Stimulated activated CD4-positive, alpha-beta T cell treated with anti-CD3 and anti-CD28 coated beads, Interleukin-4, amount 100 ng/mL, for 1 hour (primary cell): ENCODE measurements at regions not wholly inside any gene's neighbourhood (a gene's known extent, or its start where the extent isn't known, plus 50 kb on each side); places are given as distances from the start of the nearest gene placed in this dataset.

Experiments used
- DNase-seq: peaks from one replicate; pipeline ENCODE4 v3.0.0-alpha.2; 2020

DNA sequence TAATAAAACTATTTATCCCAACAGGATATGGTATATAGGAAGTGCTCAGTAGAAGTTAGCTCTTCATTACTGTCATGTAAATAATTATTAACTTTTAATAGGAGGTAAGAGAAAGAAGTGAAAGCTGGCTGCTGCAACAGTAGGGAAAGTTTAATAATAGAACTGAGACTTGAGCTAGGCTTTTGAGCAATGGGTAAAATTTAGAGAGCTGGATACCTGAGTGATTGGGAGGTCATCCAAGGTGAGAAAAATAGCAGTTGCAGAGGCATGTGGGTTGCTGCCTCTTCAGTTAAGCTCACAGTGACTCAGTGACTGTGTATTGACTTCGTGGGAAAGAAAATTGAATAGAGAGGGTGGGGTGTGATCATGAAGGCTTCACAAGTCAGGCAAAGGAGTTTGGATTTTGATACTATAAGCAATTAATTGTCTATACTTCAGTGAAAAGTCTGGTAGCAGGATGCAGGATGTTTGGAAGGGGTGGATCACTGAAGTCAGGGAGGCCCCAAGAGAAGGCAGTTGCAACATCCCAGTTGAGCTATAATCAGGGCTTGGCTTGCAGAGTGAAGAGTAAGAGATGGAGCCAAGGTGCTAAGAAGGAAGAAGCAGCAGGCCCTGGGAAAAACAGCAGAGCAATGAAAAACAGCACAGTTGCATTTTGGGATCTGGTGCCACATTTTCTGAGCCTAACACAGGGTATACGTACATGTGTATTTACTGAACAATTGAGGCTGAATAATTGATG lies 172.0 kb upstream of the FRMD6 start:
- no peak for DNase-seq

DNA sequence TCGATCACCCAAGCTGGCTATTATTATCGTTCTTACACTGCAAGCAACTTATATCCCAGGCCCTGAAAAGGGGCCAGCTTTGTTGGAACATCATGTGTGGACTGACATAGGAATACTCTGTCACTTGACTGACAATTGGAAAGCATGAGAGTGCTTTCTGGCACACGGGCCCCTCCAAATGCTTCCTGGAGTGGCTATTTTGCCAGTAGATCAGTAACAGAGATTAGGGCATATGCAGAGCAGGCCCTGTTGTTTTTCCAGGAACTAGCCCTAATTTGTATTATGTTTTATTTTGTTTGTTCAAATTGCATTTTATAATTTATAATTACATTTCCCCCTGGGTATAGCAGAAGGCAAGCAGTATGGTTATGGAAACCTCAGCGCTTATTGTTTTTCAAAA lies 170.1 kb upstream of the FRMD6 start:
- no peak for DNase-seq

DNA sequence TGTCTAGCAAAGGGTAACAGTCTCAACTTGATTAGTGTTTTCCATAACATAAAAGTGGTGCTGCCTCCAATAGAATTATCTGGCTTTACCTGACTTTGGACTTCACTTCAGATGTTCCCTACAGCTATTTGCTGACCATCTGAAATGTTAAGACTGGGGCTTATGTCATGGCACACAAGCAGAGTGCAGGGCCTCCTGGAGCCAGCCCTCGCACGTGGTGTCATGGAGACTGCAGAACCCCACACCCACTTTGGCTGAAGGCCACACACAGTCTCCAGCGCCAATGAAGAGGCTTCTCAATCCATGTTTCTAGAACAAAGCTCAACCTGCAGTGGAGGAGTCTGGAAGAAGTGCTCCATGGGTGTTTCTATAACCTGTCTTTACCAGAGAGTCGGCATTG lies 169.6 kb upstream of the FRMD6 start:
- DNase-seq, result no peak

DNA sequence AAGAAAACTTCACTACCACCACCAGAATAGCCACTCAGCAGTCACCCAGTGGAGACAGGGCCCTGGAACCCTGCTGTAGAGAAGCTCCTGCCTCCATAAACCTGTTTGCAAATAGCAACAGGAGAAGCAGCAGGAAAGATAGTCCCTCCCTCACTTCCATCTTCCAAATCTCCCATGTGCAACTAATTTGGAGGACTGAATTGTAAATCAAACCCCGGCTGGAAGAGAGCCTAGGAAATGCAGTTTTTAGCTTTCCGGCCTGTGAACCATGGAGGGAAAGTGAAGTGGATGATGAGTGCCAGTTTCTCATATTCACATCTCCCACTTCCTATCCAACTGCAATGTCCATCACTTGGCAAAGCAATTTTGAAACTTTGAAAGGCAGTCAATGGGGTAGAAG lies 167.2 kb upstream of the FRMD6 start:
- no peak for DNase-seq

DNA sequence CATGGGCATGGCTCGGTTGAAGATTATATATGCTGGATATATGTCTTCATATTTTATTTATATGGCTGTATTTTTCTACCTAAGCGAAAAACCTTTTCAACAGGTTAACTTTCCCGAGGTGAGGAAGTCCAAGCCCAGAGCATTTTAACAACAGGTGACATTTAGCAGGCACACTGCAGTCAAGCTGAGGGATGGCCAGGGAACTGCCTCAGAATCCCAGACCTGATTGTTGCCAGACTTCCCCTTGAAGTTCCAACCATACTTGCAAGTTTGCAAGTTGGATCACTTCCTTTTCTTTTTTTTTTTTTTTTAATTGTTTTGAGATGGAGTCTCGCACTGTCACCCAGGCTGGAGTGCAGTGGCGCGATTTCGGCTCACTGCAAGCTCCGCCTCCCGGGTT lies 166.0 kb upstream of the FRMD6 start:
- DNase-seq, result no peak

DNA sequence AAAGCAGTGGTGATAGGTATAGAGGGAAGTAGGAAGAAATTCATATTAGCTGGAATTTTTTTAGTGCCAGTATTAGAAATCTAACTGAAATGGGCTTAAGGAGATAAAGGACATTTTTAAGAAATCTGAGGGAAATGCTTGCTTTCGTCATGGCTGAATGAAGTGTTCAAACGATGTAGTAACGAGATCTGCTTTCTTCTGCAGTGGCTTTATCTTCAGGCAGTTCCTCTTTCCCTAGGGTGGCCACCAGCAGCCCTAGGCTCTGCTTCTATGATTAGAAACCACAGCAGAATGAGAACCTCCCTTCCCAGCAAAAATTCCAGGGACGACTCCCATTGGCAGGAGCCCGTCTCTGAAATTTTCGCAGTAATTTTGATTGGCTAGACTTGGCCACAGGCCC lies 163.9 kb upstream of the FRMD6 start:
- DNase-seq, result no peak

DNA sequence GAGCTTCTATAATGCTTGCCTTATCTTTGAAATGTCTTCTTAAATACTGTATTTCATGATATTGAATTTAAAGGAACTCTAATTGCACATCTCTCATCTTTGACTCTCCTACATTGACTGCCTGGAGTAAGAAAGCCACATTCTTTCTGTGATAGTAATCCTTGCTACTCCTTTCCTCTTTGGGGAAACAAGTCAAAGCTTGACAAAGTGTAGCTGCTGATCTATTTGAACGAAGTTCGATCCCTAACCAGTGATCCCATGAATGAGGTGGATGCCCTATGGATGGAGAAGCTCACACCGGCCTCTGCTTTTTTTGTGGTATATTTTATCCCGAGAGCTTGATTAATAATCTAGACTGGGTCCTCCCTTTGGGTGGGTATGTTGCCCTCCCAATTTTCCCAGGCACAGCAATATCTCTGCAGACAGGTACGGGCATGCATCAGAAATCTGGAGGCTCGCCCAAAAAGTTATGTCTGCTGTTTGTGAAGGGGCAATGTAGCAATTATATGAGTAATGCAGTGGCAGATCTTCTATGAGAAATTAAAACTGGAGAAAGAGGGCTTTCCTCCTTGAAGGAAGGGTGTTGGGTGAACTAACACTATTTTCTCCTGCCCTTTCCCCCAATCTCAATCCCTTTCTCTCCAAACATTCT lies 163.0 kb upstream of the FRMD6 start:
- DNase-seq, result no peak

DNA sequence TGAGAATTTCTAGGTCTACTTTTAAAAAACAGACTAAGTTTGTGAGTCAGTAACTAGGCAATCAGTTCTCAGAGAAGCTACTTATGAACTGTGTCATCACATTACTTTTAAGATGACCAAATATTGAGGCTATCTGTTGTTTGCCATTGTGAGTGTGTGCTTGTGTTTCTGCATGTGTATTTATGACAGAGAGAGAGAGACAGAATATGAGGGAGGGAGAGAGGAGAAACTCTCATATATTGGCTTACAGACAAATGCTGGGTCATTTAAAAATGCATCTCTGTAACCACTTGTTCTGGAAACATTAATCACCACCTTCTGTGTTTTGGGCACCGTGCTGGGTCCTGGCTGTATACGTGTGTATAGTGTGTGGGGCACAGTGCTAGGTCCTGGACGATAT lies 161.5 kb upstream of the FRMD6 start:
- DNase-seq, result no peak

DNA sequence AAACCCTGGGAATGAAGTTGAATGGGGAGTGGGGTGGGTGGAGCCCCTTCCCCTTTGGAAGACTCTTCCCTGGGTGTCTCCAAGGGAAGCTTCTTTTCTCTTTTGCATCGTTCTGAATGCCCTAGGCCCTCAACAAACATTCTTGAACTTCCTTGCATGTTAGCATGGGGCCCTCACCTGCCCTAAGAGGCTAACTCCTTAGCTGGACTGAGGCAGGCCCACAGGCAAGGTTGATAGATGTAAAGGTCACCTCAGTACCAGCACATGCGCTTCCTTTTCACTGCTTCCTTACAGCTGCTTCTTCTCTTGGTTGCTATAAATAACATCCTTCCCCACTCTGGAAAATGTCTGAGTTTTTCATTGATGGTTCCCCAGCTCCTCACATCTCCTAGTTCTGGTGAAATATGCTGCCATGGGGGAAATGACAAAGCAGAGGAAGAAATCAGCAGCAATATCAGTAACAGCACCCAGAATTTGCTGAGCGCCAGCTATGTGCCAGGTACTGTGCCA lies 160.6 kb upstream of the FRMD6 start:
- no peak for DNase-seq

DNA sequence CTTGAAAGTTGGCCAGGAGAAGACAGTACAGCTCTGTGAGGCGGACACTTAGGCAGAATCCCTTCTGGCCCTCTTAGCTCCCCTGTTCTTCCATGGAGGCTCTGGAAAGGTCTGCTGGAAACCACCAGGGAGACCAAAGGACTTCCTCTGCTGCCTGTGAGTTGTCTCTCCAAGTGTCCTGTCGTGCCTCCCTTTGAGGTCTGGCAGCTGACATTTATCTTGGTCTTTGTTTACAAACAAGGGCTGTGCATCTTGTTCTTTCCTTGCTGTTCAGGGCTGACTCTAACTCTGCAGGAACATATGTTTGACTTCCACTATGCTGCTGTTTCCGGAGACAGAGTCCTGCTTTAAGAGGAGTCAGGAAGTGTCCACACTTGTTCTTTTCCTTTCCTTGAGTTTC lies 159.9 kb upstream of the FRMD6 start:
- DNase-seq, result no peak

DNA sequence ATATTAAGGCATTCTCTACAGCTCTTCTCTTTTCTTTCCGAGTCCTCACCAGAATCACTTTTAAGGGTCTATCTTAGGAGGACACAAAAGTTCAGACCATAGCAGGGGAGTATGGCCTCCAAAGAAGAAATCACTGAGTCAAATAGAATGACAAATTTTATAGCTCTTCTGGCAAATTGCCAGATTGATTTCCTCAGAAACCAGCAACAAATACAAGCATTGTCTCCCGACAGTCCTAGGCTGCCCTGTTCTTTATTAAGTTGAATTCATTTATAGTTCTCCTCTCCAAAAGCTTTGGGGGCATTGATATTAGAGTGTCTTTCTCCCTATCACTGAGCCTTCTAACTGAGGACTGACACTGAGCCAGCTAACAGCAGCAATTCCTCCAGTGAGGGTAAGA lies 156.4 kb upstream of the FRMD6 start:
- no peak for DNase-seq

DNA sequence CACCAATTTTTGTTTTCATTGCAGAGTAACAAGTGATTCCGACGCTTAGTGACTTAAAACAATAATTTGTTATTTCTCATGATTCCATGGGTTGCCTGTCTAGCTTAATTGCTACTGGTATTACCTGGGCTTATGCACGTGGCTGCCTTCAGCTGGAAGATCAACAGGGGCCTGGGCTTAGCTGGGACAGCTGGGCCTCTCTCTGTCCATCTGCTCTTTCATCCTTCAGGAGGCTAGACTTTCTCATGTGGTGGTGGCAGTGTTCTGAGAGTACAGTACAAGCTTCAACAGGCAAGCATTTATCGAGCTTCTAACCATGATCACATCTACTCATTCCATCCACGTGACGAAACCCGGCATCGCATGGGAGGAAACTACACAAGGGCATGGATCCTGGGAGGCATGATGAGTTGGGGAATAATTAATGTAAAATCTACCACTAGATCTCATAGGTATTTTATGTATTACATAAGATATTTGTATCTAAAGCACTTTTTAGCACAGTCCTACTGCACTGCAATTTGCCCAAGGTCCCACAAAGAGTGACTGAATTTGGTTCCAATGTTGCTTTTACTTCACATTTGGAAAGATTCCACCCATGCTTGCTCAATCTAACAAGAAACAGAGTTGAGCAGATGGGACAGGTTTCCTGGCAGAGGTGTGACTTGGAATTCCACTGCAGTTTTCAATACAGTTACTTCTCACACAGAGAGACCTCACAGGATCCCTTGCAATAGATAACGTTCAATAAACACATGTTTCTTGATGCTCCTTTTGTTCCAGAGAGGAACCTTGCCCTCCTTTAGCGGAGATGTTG lies 153.1 kb upstream of the FRMD6 start:
- no peak for DNase-seq

DNA sequence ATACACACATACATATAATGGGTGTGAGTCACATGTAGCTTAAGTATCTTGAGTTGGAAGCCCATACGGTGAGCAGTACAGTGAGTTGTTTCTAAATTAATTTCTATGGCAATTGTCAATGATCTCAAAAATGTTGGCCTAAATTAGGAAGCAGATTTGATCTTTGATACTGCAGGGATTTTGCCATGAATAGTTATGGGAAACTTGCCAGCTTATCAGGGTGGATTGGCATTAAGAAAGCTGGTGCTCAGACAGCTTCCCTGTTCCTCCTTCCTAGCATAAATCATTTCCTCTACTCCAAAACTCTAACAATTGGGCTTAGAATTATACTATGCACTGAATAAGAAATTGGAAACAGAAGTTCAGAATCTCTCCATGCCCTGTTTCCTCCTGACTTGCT lies 150.9 kb upstream of the FRMD6 start:
- no peak for DNase-seq

DNA sequence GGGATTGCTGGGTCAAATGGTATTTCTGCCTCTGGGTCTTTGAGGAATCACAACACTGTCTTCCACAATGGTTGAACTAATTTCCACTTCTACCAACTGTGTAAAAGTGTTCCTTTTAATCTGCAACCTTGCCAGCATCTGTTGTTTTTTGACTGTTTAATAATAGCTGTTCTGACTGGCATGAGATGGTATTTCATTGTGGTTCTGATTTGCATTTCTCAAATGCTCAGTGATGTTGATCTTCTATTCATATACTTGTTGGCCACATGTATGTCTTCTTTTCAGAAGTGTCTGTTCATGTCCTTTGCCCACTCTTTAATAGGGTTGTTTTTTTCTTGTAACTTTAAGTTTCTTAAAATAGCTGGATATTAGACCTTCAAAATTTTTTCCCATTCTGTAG lies 150.0 kb upstream of the FRMD6 start:
- DNase-seq, result no peak

DNA sequence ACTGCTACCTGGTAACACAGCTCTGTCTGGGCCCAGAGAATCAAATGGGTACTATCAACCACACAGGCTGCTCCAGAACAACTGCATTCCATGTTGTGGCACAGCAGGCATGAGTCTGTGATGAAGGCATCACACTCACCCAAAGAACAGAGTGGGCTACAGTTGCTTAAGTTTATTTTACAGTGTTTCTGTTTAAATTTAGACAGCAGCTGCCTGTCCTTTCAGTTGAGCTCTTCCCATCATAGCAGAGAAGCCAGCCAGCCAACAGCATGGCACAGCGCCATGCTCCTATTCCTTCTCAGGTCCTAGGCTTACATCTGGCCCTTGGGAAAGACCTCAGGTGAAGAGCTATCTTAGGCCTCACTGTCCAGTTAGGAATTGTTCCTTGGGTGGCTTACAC lies 147.0 kb upstream of the FRMD6 start:
- DNase-seq, result no peak

DNA sequence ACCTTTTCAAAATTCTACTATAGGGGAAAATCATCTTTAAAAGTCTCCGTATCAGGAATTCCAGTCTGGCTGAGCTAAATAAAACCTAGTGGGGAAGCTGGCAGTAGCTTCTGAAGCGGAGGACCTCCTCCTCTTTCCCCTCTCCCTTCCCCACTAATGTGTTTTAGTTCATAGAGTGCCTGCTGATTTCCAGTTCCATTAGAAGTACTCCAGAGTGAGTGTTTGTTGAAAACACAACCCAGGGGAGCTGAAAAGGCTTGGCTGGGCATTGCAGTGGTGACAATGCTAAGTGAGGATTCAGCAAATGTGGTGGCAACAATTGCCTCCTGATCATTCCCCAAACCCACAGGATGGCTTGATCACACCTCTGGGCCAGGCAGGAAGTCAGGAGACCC lies 144.2 kb upstream of the FRMD6 start:
- no peak for DNase-seq

DNA sequence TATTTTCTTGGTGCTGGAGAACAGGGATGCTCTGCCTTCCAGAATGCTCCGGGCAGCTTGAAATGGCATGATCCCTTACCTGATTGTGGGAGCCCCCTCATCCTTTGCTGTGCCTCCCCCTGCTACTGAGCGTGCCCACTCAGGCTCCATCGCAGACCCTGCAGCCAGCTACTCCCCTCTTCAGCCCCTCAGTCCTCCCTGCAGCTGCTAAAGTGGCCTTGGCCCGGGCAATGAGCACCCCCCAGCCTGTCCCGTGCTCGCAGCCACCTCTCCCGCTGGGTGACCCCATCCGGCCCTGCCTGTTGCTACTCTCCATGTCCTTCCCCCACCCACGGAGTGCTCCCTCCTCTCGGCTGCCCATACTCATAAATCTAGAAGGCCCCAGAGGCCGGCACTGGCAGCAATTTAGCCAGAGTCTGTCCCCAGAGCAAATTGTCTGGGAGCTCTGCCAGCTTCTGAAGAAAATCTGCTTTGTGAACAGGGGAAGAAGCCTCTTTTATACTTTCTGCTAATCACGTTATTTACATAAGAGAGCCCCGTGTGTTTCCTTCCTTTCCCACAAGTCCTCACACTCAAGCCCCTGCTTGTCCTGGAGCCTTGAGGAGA lies 143.7 kb upstream of the FRMD6 start:
- DNase-seq, result no peak

DNA sequence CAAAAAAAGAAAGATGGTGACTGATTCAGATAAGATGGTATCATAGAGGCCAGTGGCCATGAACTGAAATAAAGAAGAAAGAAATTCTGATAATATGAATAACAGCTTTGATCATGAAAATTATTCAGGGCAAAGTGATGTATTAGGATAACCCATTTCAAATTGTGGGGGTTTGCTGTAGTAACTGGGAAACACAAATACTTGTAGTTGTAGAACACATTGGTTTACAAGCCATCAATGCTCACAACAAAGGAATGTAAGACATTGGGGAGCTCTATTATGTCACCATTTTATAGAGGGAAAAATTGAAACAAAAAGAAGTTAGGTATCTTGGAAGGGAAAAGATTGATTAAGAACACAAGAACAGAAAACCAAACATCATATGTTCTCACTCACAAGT lies 140.4 kb upstream of the FRMD6 start:
- no peak for DNase-seq

DNA sequence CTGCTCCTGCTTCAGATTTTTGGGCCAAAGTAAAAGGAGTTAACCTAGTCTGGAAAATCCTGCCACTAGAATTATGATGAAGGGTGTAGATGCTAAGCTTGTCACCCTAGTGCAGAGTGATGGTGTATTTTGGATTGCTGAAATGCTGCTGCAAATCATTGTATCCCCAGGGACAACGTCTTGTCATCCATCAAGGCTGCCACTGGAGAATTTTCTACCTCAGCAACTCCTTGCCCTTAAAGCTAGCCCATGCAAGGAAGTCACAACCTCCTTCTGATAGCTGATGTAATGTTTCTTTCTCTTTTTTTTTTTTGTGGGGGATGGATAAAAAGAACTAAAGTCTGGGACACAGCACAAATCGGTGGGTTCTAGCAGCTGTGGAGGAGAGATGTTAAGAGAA lies 139.4 kb upstream of the FRMD6 start:
- DNase-seq, result no peak

DNA sequence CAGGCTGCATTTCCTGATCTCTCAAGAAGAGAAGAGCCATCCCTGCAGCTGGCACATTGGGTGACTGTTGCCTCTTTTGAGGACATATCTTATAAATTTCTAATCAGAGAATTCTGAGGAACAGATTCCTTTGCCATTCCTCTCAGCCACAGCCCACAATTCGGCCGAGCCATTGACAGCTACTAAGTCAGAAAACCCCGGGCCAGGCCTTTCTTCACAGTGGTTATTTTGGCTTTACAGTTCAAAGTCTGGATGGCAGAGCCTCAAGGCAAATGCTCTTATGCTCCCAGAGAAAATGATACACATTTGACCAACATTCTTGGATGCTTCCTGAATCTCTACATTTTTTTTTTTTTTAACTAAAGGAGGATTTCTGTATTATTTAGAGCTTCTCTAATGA lies 138.4 kb upstream of the FRMD6 start:
- DNase-seq, result no peak

DNA sequence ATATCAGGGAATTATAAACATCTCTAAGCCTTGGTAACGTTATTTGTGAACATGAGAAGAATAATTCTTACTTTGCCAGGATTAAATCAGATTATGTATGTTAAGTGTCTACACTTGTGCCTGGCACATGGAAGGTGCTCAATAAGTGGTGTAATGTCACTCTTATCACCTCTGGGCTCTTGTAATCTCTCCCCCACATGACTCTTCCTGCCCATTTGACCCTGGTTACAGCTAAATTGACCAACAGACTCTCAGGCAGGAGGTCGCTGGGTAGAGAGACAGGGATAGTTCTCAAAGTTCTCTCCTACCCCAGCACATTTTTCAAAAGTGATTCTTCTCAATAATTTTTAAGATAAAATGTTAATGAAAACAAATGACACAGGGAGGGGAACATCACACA lies 137.8 kb upstream of the FRMD6 start:
- DNase-seq, result no peak

DNA sequence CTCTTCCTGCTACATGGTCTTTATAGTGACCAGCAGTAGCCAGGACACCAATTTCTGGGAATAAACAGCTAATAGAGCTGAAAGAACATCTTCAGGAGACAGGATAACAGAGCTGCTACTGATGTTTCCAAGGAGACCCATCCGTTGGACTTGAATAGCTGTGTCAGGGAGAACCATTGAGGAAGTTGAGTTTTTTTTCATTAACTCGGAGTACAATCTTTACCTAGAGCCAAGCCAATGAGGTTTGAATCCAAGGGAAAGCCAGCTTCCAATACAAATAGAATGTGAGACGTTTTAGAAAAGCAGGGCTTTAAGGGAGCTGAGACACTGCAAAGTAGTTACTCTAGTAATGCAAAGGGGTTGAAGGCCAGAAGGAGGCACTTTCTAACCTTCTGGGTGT lies 136.1 kb upstream of the FRMD6 start:
- no peak for DNase-seq

DNA sequence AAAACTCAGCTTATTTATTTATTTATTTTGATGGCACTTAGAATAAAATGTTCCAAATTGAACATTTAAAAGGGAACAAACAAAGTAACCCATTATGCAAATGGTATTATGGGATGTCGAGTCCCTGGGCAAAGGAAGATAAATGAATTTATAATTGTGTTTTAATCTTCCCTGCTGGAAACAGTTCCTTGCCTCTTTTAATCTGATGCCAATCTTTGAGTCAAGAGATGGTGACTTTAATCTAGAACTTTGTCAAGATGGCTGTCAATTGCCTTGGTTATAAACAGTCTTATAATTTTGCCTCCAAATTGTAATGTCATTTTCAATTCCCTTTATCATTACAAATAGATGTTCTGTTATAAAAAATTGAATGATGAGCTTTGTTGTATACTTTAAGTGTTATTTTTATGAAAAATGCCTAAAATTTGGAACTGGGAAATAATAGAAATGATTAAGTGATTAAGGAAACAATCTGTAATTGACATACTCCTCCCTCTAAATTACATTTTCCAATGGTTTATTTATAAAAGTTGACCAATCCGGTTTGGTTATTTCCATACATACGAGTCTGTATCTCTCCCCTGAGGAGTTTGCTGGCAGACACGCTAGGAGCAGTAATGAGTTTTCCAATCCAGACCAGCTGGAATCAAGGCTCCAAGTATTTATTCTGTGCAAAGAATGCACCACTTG lies 134.9 kb upstream of the FRMD6 start:
- DNase-seq, result no peak
